K562 (cell line): ENCODE measurements at regions not wholly inside any gene's neighbourhood (a gene's known extent, or its start where the extent isn't known, plus 50 kb on each side); places are given as distances from the start of the nearest gene placed in this dataset.

Experiments used
- ATAC-seq: fragments of 200-7000 bp; cut with Tn5 transposase; 3 replicates; pipeline ENCODE4 v1.9.1; 2020; ENCODE audit warnings: moderate library complexity
- BruUV-seq: library from RNA; stranded (reverse); fragments of 400-500 nt; replicated peaks from 2 replicates; lab custom pipeline; 2021; lab: Mats Ljungman, UMichigan
- CTCF ChIA-PET: fragments of 300-600 bp; formaldehyde crosslinking; extraction: SDS; loops from one replicate; lab custom pipeline; 2021; ENCODE audit warnings: low intra/inter-chr PET ratio; lab: Yijun Ruan, JAX
- POLR2A ChIA-PET: fragments of 300-600, 350-650 bp; sonication (Branson Sonifier 250); formaldehyde crosslinking; extraction: SDS; loops from one replicate; lab custom pipeline; 2021; ENCODE audit warnings: antibody characterized with exemption, inconsistent platforms; lab: Yijun Ruan, JAX
- DNase-seq, 4 experiments: peaks; one replicate each; pipeline versions ENCODE4 v3.0.0 to v3.0.0-alpha.2; 2011 to 2018; ENCODE audit warnings: low spot score in 3 of 4, mixed read lengths in 3 of 4; ENCODE audit errors: extremely low read depth in 1 of 4
- FAIRE-seq: peaks from 2 replicates; lab custom pipeline; 2011; peaks lifted over from hg19 to GRCh38; lab: Jason Lieb, UNC
- H2AFZ ChIP-seq: 2 replicates; pipeline ENCODE4 v1.6.0; 2011; ENCODE audit warnings: low read depth, low read length, control low read depth, inconsistent platforms
- H3K27ac ChIP-seq: fragments of 200-600 bp; 3 replicates; pipeline ENCODE4 v1.8.0; 2011; ENCODE audit warnings: low read depth, mild to moderate bottlenecking, control low read depth, inconsistent platforms, low read length, moderate library complexity, mixed read lengths; ENCODE audit errors: extremely low read depth
- H3K27me3 ChIP-seq, 2 experiments: fragments of 300-600 bp in 1 of 2; 2 replicates in 1 of 2; 3 replicates in 1 of 2; pipeline versions ENCODE4 v1.6.0 to v1.8.0; 2011; ENCODE audit warnings: inconsistent platforms in 2 of 2, low read length in 2 of 2, mild to moderate bottlenecking in 1 of 2, mixed read lengths in 1 of 2, moderate library complexity in 1 of 2; ENCODE audit not compliant: control insufficient read depth in 2 of 2, insufficient read depth in 2 of 2
- H3K36me3 ChIP-seq: fragments of 300-600 bp; 3 replicates; pipeline ENCODE4 v1.8.0; 2011; ENCODE audit warnings: mild to moderate bottlenecking, low read length, inconsistent platforms; ENCODE audit not compliant: control insufficient read depth, insufficient read depth
- H3K4me1 ChIP-seq, 2 experiments: fragments of 200-600 bp in 1 of 2; replicated peaks in 1 of 2; 2 replicates in 1 of 2; 3 replicates in 1 of 2; pipeline versions ENCODE4 v1.5.1 to v1.8.0; 2011; ENCODE audit warnings: inconsistent platforms in 2 of 2, low read length in 2 of 2, mild to moderate bottlenecking in 1 of 2, mixed read lengths in 1 of 2, moderate library complexity in 1 of 2; ENCODE audit not compliant: control insufficient read depth in 2 of 2, insufficient read depth in 2 of 2
- H3K4me2 ChIP-seq: 2 replicates; pipeline ENCODE4 v1.6.1; 2011; ENCODE audit warnings: low read length, control low read depth, inconsistent platforms, mixed read lengths; ENCODE audit not compliant: insufficient read depth
- H3K4me3 ChIP-seq: fragments of 200-600 bp; sonication (generic), shearing (Covaris generic); 2 replicates; pipeline ENCODE4 v1.5.1; 2016; ENCODE audit warnings: control low read depth, inconsistent platforms
- H3K79me2 ChIP-seq: fragments of 200-600 bp; 3 replicates; pipeline ENCODE4 v1.8.0; 2011; ENCODE audit warnings: low read length, inconsistent platforms; ENCODE audit not compliant: control insufficient read depth, insufficient read depth
- H3K9ac ChIP-seq, 2 experiments: 2 replicates each; pipeline versions ENCODE4 v1.6.0 to v1.6.1; 2011; ENCODE audit warnings: low read depth in 2 of 2, low read length in 2 of 2, control low read depth in 1 of 2, inconsistent platforms in 1 of 2, mild to moderate bottlenecking in 1 of 2, mixed read lengths in 1 of 2; ENCODE audit not compliant: insufficient read depth in 1 of 2
- H3K9me1 ChIP-seq: one replicate; pipeline ENCODE4 v1.6.0; 2011; ENCODE audit warnings: inconsistent platforms, mild to moderate bottlenecking, low read length, moderate library complexity; ENCODE audit not compliant: control insufficient read depth, insufficient read depth
- H3K9me3 ChIP-seq: replicated peaks from 2 replicates; pipeline ENCODE4 v1.5.1; 2011; ENCODE audit warnings: low read depth, low read length, inconsistent platforms; ENCODE audit not compliant: control insufficient read depth, insufficient read depth
- H4K20me1 ChIP-seq: replicated peaks from 2 replicates; pipeline ENCODE4 v1.6.1; 2011; ENCODE audit warnings: low read length, inconsistent platforms, mixed read lengths; ENCODE audit not compliant: control insufficient read depth, insufficient read depth
- C11orf30 ChIP-seq: fragments of 450-650 bp; IDR thresholded peaks from 2 replicates; pipeline ENCODE4 v1.6.1; 2016; ENCODE audit warnings: low read depth, mild to moderate bottlenecking
- CBFA2T3 ChIP-seq: fragments of 450-650 bp; IDR thresholded peaks from 2 replicates; pipeline ENCODE4 v1.6.1; 2017
- CTCF ChIP-seq, 3 experiments: IDR thresholded peaks in 2 of 3; conservative IDR thresholded peaks in 1 of 3; 2 replicates each; pipeline ENCODE4 v1.5.1; 2011 to 2012; ENCODE audit warnings: low read length in 3 of 3, mild to moderate bottlenecking in 3 of 3, control low read depth in 2 of 3, improper control_type of control experiment in 1 of 3, inconsistent platforms in 1 of 3, low read depth in 1 of 3, mixed read lengths in 1 of 3, moderate library complexity in 1 of 3; ENCODE audit not compliant: insufficient read depth in 2 of 3
- EP300 ChIP-seq: IDR thresholded peaks from 2 replicates; pipeline ENCODE4 v1.6.1; 2012; ENCODE audit warnings: low read length, improper control_type of control experiment
- FOXA1 ChIP-seq: fragments of 450-650 bp; IDR thresholded peaks from 2 replicates; pipeline ENCODE4 v1.6.1; 2016; ENCODE audit warnings: mild to moderate bottlenecking, borderline replicate concordance
- FOXA3 ChIP-seq, 2 experiments: fragments of 450-650 bp in 1 of 2; sonication (generic) in 1 of 2; formaldehyde crosslinking; IDR thresholded peaks in 1 of 2; conservative IDR thresholded peaks in 1 of 2; 2 replicates each; pipeline versions ENCODE4 v1.4.0 to v1.8.0; 2020 to 2022; ENCODE audit warnings: mild to moderate bottlenecking in 2 of 2, missing genetic modification reagents in 1 of 2
- GMEB1 ChIP-seq: fragments of 250-450 bp; sonication (Bioruptor Pico); IDR thresholded peaks from 2 replicates; pipeline ENCODE4 v1.4.0; 2020; ENCODE audit warnings: mild to moderate bottlenecking
- HES1 ChIP-seq: fragments of 450-650 bp; IDR thresholded peaks from 2 replicates; pipeline ENCODE4 v1.6.1; 2016; ENCODE audit warnings: low read depth, mild to moderate bottlenecking, moderate library complexity
- ID3 ChIP-seq, 2 experiments: fragments of 250-450 bp in 1 of 2; fragments of 450-650 bp in 1 of 2; sonication (Bioruptor Pico) in 1 of 2; IDR thresholded peaks; 2 replicates each; pipeline versions ENCODE4 v1.6.1 to v1.8.0; 2016 to 2021; ENCODE audit warnings: mild to moderate bottlenecking in 2 of 2, moderate library complexity in 2 of 2, missing compliant biosample characterization in 1 of 2, missing genetic modification characterization in 1 of 2
- KDM1A ChIP-seq, 2 experiments: fragments of 450-650 bp; IDR thresholded peaks; 2 replicates each; pipeline ENCODE4 v1.6.1; 2016; ENCODE audit warnings: mild to moderate bottlenecking in 2 of 2
- RAD21 ChIP-seq, 2 experiments: fragments of 250-450 bp in 1 of 2; fragments of 450-650 bp in 1 of 2; sonication (Bioruptor Pico) in 1 of 2; formaldehyde crosslinking in 1 of 2; IDR thresholded peaks in 1 of 2; conservative IDR thresholded peaks in 1 of 2; 2 replicates each; pipeline versions ENCODE4 v1.4.0 to v1.8.0; 2020 to 2022; ENCODE audit warnings: mild to moderate bottlenecking in 2 of 2, moderate library complexity in 1 of 2
- SMARCE1 ChIP-seq: fragments of 450-650 bp; IDR thresholded peaks from 2 replicates; pipeline ENCODE4 v1.7.1; 2016; ENCODE audit warnings: mild to moderate bottlenecking
- ZNF12 ChIP-seq: sonication (generic); formaldehyde crosslinking; IDR thresholded peaks from 2 replicates; pipeline ENCODE4 v1.4.0; 2020; ENCODE audit warnings: mild to moderate bottlenecking, missing genetic modification reagents
- WGBS: fragments of 100-300 bp; shearing (Covaris generic); methylation state at CpG from one replicate; pipeline ENCODE4 v1.1.6; 2016; ENCODE audit warnings: low coverage, mixed read lengths; ENCODE audit not compliant: insufficient coverage; ENCODE audit errors: missing lambda C conversion rate; 5-methylcytosine and 5-hydroxymethylcytosine counted together
- in situ Hi-C: fragments of 300-500 bp; cut with MboI; formaldehyde crosslinking; loops from 4 replicates; pipeline ENCODE4 v1.15.0; 2018; ENCODE audit warnings: inconsistent platforms, mixed read lengths
- intact Hi-C: fragments of 100-400 bp; cut with micrococcal nuclease; formaldehyde crosslinking; loops from 2 replicates; pipeline ENCODE4 v1.14.2; 2022

- peak; percentile 78 for FAIRE-seq
- ChIA-PET POLR2A (interaction anchor here (0.6 to 1.3 kb wide), 3 partner anchors 8 to 1115 kb away, joined by 3 to 5 read pairs (median 3); no protein-coding TSS in a partner anchor), CTCF (interaction anchor here (0.6 to 0.9 kb wide), 2 partner anchors 10 to 152 kb away, joined by 3 to 5 read pairs; no protein-coding TSS in a partner anchor)
- Histone ChIP-seq H3K9me1 (no peaks in the 10 kb centered on the region), H3K4me2 (no peak overlapping the region), H3K36me3 (no peaks in the 10 kb centered on the region), H3K9ac (no peak overlapping the region), H2AFZ (peak overlapping the region; percentile 7; the same call in 1 of the 2 replicates), H3K79me2 (no peaks in the 10 kb centered on the region), H3K27me3 (no peaks in the 10 kb centered on the region), H3K27ac (no peak overlapping the region), H3K4me1 (peaks cover 0 to 20% of the 10 kb centered on the region in 2 experiments; a peak in 3 of 5 replicates), H4K20me1 (no peaks in the 10 kb centered on the region), H3K9me3 (no peaks in the 10 kb centered on the region), H3K4me3 (no peak overlapping the region)
- 45% methylated on average over 1 of the region's 1 CpG for WGBS
- intact Hi-C loops = loop anchor here (2.0 to 5.0 kb wide), 2 partner anchors 152 to 209 kb away; no protein-coding TSS in a partner anchor
- in situ Hi-C loops = loop anchor here (10.0 kb wide), 1 partner anchor 148 kb away; no protein-coding TSS in a partner anchor
- peak; percentile 64 for ATAC-seq
- no peak for DNase-seq
- BruUV-seq = no TSS peak
- no peak for TF ChIP-seq GMEB1 (CRISPR knock-in tag)
- TF ChIP-seq ZNF12 = no peak
- TF ChIP-seq KDM1A (IDR thresholded peaks at IDR 0.05) = peak; percentile 22 to 23; a peak in 2 of 4 replicates
- peak; percentile 36; the same call in 1 of the 2 replicates for TF ChIP-seq C11orf30
- no peak for TF ChIP-seq ID3 (CRISPR knock-in tag; IDR thresholded peaks at IDR 0.05)
- peak; percentile 69; the same call in 1 of the 2 replicates for TF ChIP-seq ID3 (tag; IDR thresholded peaks at IDR 0.05)
- TF ChIP-seq SMARCE1 = peak; percentile 51; the same call in 1 of the 2 replicates
- peak; percentile 5; the same call in 1 of the 2 replicates for TF ChIP-seq EP300
- TF ChIP-seq HES1 = 0 out of 2 replicates have a peak, but pooled peaks have one; percentile 13
- TF ChIP-seq FOXA3 (CRISPR knock-in tag; conservative IDR thresholded peaks at IDR 0.05 in 1 of 2, IDR thresholded peaks at IDR 0.05 in 1 of 2) = peak; percentile 82 to 95; a peak in 3 of 4 replicates
- TF ChIP-seq CTCF (IDR thresholded peaks at IDR 0.05 in 2 of 3, conservative IDR thresholded peaks at IDR 0.05 in 1 of 3; ENCODE audit: insufficient read depth in 2 of 3, low read depth in 1 of 3, low read length in 3 of 3) = peak in 2 of 3 experiments; percentile 19 to 55; a peak in 2 of 6 replicates
- peak; percentile 75 for TF ChIP-seq FOXA1
- peak; percentile 54 to 70 for TF ChIP-seq RAD21 (CRISPR knock-in tag; conservative IDR thresholded peaks at IDR 0.05 in 1 of 2, IDR thresholded peaks at IDR 0.05 in 1 of 2)
- TF ChIP-seq CBFA2T3 = 0 out of 2 replicates have a peak, but pooled peaks have one; percentile 19
These were observed 100.1 kb upstream of the S1PR1 start for GRCh38 chr1:101136739-101137138.
